HepG2 (cell line): ENCODE measurements at regions not wholly inside any gene's neighbourhood (a gene's known extent, or its start where the extent isn't known, plus 50 kb on each side); places are given as distances from the start of the nearest gene placed in this dataset.

Experiments
- ATAC-seq: fragments of 200-7000 bp; cut with Tn5 transposase; 3 replicates; pipeline ENCODE4 v1.9.1; 2020; ENCODE audit warnings: mild to moderate bottlenecking, moderate library complexity
- BruUV-seq: library from RNA; stranded (reverse); fragments of 400-500 nt; replicated peaks from 2 replicates; lab custom pipeline; 2021; lab: Mats Ljungman, UMichigan
- CTCF ChIA-PET: fragments of 300-600 bp; formaldehyde crosslinking; extraction: SDS; loops from one replicate; lab custom pipeline; 2021; ENCODE audit warnings: low total read pairs, inconsistent platforms, low intra/inter-chr PET ratio; lab: Yijun Ruan, JAX
- POLR2A ChIA-PET: fragments of 350-600 bp; sonication (Branson Sonifier 250); formaldehyde crosslinking; loops from one replicate; lab custom pipeline; 2020; ENCODE audit warnings: antibody characterized with exemption, inconsistent platforms; lab: Yijun Ruan, JAX
- DNase-seq: peaks from one replicate; pipeline ENCODE4 v3.0.0-alpha.2; 2015; ENCODE audit warnings: low spot score
- FAIRE-seq: peaks from 3 replicates; lab custom pipeline; 2011; peaks lifted over from hg19 to GRCh38; lab: Jason Lieb, UNC
- H2AFZ ChIP-seq: one replicate; pipeline ENCODE4 v1.6.1; 2011; ENCODE audit warnings: low read length, inconsistent platforms
- H3K27ac ChIP-seq: fragments of 300-600 bp; 3 replicates; pipeline ENCODE4 v1.8.0; 2011; ENCODE audit warnings: mixed run types, mild to moderate bottlenecking, mixed read lengths, low read length, inconsistent platforms; ENCODE audit not compliant: insufficient read depth; ENCODE audit errors: extremely low read length
- H3K27me3 ChIP-seq, 2 experiments: fragments of 200-600 bp in 1 of 2; 2 replicates in 1 of 2; 3 replicates in 1 of 2; pipeline versions ENCODE4 v1.6.0 to v1.8.0; 2011; ENCODE audit warnings: low read length in 2 of 2, mild to moderate bottlenecking in 2 of 2, moderate library complexity in 2 of 2, inconsistent platforms in 1 of 2; ENCODE audit not compliant: insufficient read depth in 2 of 2, control insufficient read depth in 1 of 2
- H3K36me3 ChIP-seq, 2 experiments: fragments of 200-600 bp in 1 of 2; replicated peaks in 1 of 2; 2 replicates in 1 of 2; 3 replicates in 1 of 2; pipeline versions ENCODE4 v1.5.1 to v1.8.0; 2011; ENCODE audit warnings: low read length in 2 of 2, inconsistent platforms in 1 of 2; ENCODE audit not compliant: insufficient read depth in 2 of 2, control insufficient read depth in 1 of 2
- H3K4me1 ChIP-seq: 2 replicates; pipeline ENCODE4 v1.5.1; 2012; ENCODE audit warnings: low read length, inconsistent platforms; ENCODE audit not compliant: insufficient read depth
- H3K4me2 ChIP-seq: 2 replicates; pipeline ENCODE4 v1.6.0; 2011; ENCODE audit warnings: low read depth, low read length, inconsistent platforms
- H3K4me3 ChIP-seq, 3 experiments: fragments of 200-600 bp in 1 of 3; sonication (generic), shearing (Covaris generic) in 1 of 3; replicated peaks in 1 of 3; 2 replicates each; pipeline ENCODE4 v1.5.1; 2011 to 2016; ENCODE audit warnings: low read length in 3 of 3, inconsistent platforms in 2 of 3, low read depth in 2 of 3, mild to moderate bottlenecking in 2 of 3, control low read depth in 1 of 3, mixed read lengths in 1 of 3; ENCODE audit not compliant: insufficient read depth in 1 of 3
- H3K79me2 ChIP-seq: one replicate; pipeline ENCODE4 v1.6.1; 2011; ENCODE audit warnings: low read length, inconsistent platforms; ENCODE audit not compliant: insufficient read depth
- H3K9ac ChIP-seq: 2 replicates; pipeline ENCODE4 v1.6.0; 2011; ENCODE audit warnings: mild to moderate bottlenecking, low read depth, low read length, inconsistent platforms; ENCODE audit not compliant: insufficient read depth
- H3K9me3 ChIP-seq: 2 replicates; pipeline ENCODE4 v1.5.1; 2012; ENCODE audit warnings: mild to moderate bottlenecking, low read length
- H4K20me1 ChIP-seq: 2 replicates; pipeline ENCODE4 v1.6.0; 2011; ENCODE audit warnings: inconsistent platforms, mild to moderate bottlenecking, low read length, moderate library complexity; ENCODE audit not compliant: insufficient read depth
- CREM ChIP-seq, 2 experiments: sonication (generic) in 1 of 2; formaldehyde crosslinking in 1 of 2; IDR thresholded peaks; 2 replicates each; pipeline versions ENCODE4 v1.4.0 to v1.6.1; 2016 to 2020; ENCODE audit warnings: antibody characterized with exemption in 1 of 2, mild to moderate bottlenecking in 1 of 2, missing genetic modification reagents in 1 of 2
- TAF1 ChIP-seq: sonication (generic); formaldehyde crosslinking; IDR thresholded peaks from 2 replicates; pipeline ENCODE4 v1.4.0; 2020; ENCODE audit warnings: missing genetic modification reagents
- TGIF2 ChIP-seq: IDR thresholded peaks from 2 replicates; pipeline ENCODE4 v1.6.1; 2016; ENCODE audit warnings: control low read depth, missing compliant biosample characterization
- ZNF143 ChIP-seq: sonication (generic); formaldehyde crosslinking; IDR thresholded peaks from 2 replicates; pipeline ENCODE4 v1.4.0; 2020; ENCODE audit warnings: missing genetic modification reagents
- ZNF264 ChIP-seq: sonication (generic); formaldehyde crosslinking; IDR thresholded peaks from 2 replicates; pipeline ENCODE4 v1.4.0; 2020; ENCODE audit warnings: missing genetic modification reagents
- ZNF318 ChIP-seq: sonication (generic); formaldehyde crosslinking; IDR thresholded peaks from 2 replicates; pipeline ENCODE4 v1.4.0; 2020; ENCODE audit warnings: mild to moderate bottlenecking, missing genetic modification reagents
- ZNF354B ChIP-seq: sonication (generic); formaldehyde crosslinking; IDR thresholded peaks from 2 replicates; pipeline ENCODE4 v1.8.0; 2022; ENCODE audit warnings: mild to moderate bottlenecking, missing genetic modification reagents
- ZNF615 ChIP-seq: sonication (generic); formaldehyde crosslinking; IDR thresholded peaks from 2 replicates; pipeline ENCODE4 v1.5.0; 2020; ENCODE audit warnings: mild to moderate bottlenecking, missing genetic modification reagents, borderline replicate concordance
- ZNF629 ChIP-seq: sonication (generic); formaldehyde crosslinking; conservative IDR thresholded peaks from 2 replicates; pipeline ENCODE4 v1.5.0; 2020; ENCODE audit warnings: missing genetic modification reagents
- WGBS: methylation state at CpG from one replicate; pipeline ENCODE4 v1.1.6; 2017; ENCODE audit warnings: low lambda C conversion rate; 5-methylcytosine and 5-hydroxymethylcytosine counted together
- in situ Hi-C: cut with HindIII; loops from 2 replicates; pipeline ENCODE4 v1.10.0; 2017; ENCODE audit warnings: low pct_unique_long_range_greater_than_20kb; ENCODE audit not compliant: extremely low pct_ligation_motif_present
- intact Hi-C: fragments of 100-400 bp; cut with micrococcal nuclease; formaldehyde crosslinking; loops from one replicate; pipeline ENCODE4 v1.10.0; 2022; ENCODE audit not compliant: unreplicated experiment
- TF ChIP-seq, protein P1 (sequence below): sonication (generic); formaldehyde crosslinking; IDR thresholded peaks from 2 replicates; pipeline ENCODE4 v1.8.0; 2022; ENCODE audit warnings: mild to moderate bottlenecking, missing genetic modification reagents; ENCODE audit not compliant: insufficient replicate concordance

- Histone ChIP-seq H3K4me2 (no peak overlapping the region), H3K9me3 (no peaks in the 10 kb centered on the region), H3K4me1 (no peaks in the 10 kb centered on the region), H3K4me3 (no peak overlapping the region), H3K27me3 (no peaks in the 10 kb centered on the region), H3K79me2 (no peaks in the 10 kb centered on the region), H3K9ac (no peak overlapping the region), H3K27ac (no peak overlapping the region), H4K20me1 (no peaks in the 10 kb centered on the region), H2AFZ (no peak overlapping the region), H3K36me3 (no peaks in the 10 kb centered on the region)
- CTCF ChIA-PET: no interaction called here
- DNase-seq (no peak), FAIRE-seq (no peak), ATAC-seq (no peak)
- TF ChIP-seq, protein P1, sequence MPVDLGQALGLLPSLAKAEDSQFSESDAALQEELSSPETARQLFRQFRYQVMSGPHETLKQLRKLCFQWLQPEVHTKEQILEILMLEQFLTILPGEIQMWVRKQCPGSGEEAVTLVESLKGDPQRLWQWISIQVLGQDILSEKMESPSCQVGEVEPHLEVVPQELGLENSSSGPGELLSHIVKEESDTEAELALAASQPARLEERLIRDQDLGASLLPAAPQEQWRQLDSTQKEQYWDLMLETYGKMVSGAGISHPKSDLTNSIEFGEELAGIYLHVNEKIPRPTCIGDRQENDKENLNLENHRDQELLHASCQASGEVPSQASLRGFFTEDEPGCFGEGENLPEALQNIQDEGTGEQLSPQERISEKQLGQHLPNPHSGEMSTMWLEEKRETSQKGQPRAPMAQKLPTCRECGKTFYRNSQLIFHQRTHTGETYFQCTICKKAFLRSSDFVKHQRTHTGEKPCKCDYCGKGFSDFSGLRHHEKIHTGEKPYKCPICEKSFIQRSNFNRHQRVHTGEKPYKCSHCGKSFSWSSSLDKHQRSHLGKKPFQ (CRISPR knock-in tag): no peak
- TF ChIP-seq ZNF264 (no peak), ZNF354B (no peak), ZNF629 (no peak), CREM (IDR thresholded peaks at IDR 0.05) (no peak), CREM (CRISPR knock-in tag; IDR thresholded peaks at IDR 0.05) (no peak)
- no TSS peak for BruUV-seq
- WGBS: 7% methylated on average over 1 of the region's 1 CpG
- POLR2A ChIA-PET: no interaction called here
- intact Hi-C loops: no loop called here
- in situ Hi-C loops: no loop called here
Observed at GRCh38 chr1:194598098-194598497, 1411.7 kb upstream of the B3GALT2 start.

DNA sequence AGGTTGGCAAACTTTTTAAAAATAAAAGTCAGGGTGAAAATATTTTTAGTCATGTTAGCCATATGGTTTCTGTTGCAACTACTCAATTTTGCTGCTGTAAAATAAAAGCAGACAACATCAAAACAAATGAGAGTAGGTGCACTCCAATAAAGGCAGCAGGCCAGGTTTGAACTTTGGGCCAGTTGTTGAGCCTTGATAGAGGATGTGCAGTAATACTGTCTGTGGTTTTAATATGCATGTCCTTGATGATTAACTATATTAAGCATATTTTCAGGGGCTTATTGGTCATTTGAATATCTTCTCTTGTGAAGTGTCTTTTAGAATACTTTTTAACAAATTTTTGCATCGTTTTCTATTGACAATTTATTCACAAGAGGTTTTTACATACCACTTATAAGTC, 1399.9 kb upstream of the B3GALT2 start:
- BruUV-seq: no TSS peak
- CTCF ChIA-PET: no interaction called here
- intact Hi-C loops (no loop called here), in situ Hi-C loops (no loop called here)
- Histone ChIP-seq H3K27me3 (no peaks in the 10 kb centered on the region; a peak in 1 of 5 replicates), H3K4me3 (no peak overlapping the region), H3K36me3 (no peaks in the 10 kb centered on the region), H3K9me3 (0 out of 2 replicates have a peak, but pooled peaks cover 4% of the 10 kb centered on the region), H3K4me1 (no peaks in the 10 kb centered on the region), H3K79me2 (no peaks in the 10 kb centered on the region), H2AFZ (no peak overlapping the region), H4K20me1 (no peaks in the 10 kb centered on the region), H3K9ac (no peak overlapping the region), H3K27ac (no peak overlapping the region), H3K4me2 (no peak overlapping the region)
- DNase-seq (no peak), FAIRE-seq (no peak), ATAC-seq (no peak)
- 3% methylated on average over 1 of the region's 1 CpG for WGBS
- POLR2A ChIA-PET: no interaction called here
- TF ChIP-seq TGIF2 (CRISPR knock-in tag): no peak
- TF ChIP-seq ZNF143: no peak
- TF ChIP-seq ZNF615 (CRISPR knock-in tag): no peak
- TF ChIP-seq TAF1: no peak
- no peak for TF ChIP-seq ZNF318 (CRISPR knock-in tag)
